ENCODE measurements at regions not wholly inside any gene's neighbourhood (a gene's known extent, or its start where the extent isn't known, plus 50 kb on each side); places are given as distances from the start of the nearest gene placed in this dataset.

DNA sequence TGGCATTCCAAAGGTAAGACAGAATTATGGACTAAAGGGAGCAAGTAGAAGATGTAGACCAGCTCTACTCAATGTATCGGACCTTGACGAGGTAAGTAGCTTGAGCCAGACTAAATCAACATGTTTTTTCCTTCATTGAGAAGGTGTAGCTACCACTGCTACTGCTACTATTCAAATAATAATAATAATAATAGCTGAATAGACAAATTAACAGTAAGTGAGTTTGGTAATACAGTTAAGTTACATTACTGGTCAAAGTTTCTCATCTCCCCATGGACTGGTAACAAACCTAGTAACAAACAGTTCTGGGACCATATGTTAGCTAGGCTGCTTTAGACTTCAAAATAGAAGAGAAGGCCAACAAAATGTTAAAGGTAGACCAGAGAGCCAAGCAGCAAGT is 609.2 kb downstream of the TLE1 start:
- TF ChIP-seq CTCF (IDR thresholded peaks at IDR 0.05; ENCODE audit: poor library complexity) (no peak), EZH2phosphoT487 (IDR thresholded peaks at IDR 0.05; ENCODE audit: low read depth, severe bottlenecking, unreplicated experiment) (no peak)

Data from hepatocyte (in vitro differentiated cells).